ENCODE measurements at regions not wholly inside any gene's neighbourhood (a gene's known extent, or its start where the extent isn't known, plus 50 kb on each side); places are given as distances from the start of the nearest gene placed in this dataset.

- Mint-ChIP-seq H3K9me3 (peaks cover 44% of the 10 kb centered on the region), H3K27me3 (ENCODE audit: insufficient read depth, low read depth, poor library complexity) (peaks cover 2% of the 10 kb centered on the region), H3K4me3 (no peak overlapping the region), H3K4me1 (no peaks in the 10 kb centered on the region; the same call in 2 of the 3 replicates), H3K36me3 (ENCODE audit: low read depth) (no peaks in the 10 kb centered on the region), H3K27ac (no peak overlapping the region)
- Histone ChIP-seq H3K4me3 (no peak overlapping the region), H3K4me1 (ENCODE audit: insufficient read depth) (no peaks in the 10 kb centered on the region), H4K20me1 (replicated peaks; ENCODE audit: insufficient read depth) (no peaks in the 10 kb centered on the region), H3K27me3 (ENCODE audit: insufficient read depth) (no peaks in the 10 kb centered on the region), H3K79me2 (replicated peaks; ENCODE audit: insufficient read depth) (no peaks in the 10 kb centered on the region), H3K4me2 (no peak overlapping the region), H3K36me3 (ENCODE audit: insufficient read depth) (no peaks in the 10 kb centered on the region), H2AFZ (no peak overlapping the region), H3K9me2 (ENCODE audit: insufficient read depth) (no peaks in the 10 kb centered on the region), H3F3A (replicated peaks; ENCODE audit: low read depth) (no peaks in the 10 kb centered on the region), H3K27ac (ENCODE audit: low read depth) (no peak overlapping the region)
- TF ChIP-seq EZH2 (IDR thresholded peaks at IDR 0.05; ENCODE audit: low read depth, unreplicated experiment): no peak
- no peak for TF ChIP-seq NANOG (IDR thresholded peaks at IDR 0.05; ENCODE audit: borderline replicate concordance)
- TF ChIP-seq CREB1 (CRISPR knock-in tag; IDR thresholded peaks at IDR 0.05; ENCODE audit: low read depth): no peak
- no peak for TF ChIP-seq EZH2phosphoT487 (IDR thresholded peaks at IDR 0.05; ENCODE audit: unreplicated experiment)
- no peak for TF ChIP-seq ZNF114 (CRISPR knock-in tag; IDR thresholded peaks at IDR 0.05)
- TF ChIP-seq STAT1 (IDR thresholded peaks at IDR 0.05; ENCODE audit: unreplicated experiment): no peak
- no peak for TF ChIP-seq REST (IDR thresholded peaks at IDR 0.05; ENCODE audit: unreplicated experiment)
- TF ChIP-seq ETS1 (IDR thresholded peaks at IDR 0.05): no peak
- no peak for TF ChIP-seq JUNB (IDR thresholded peaks at IDR 0.05; ENCODE audit: unreplicated experiment)
- no peak for TF ChIP-seq ZNF462 (CRISPR knock-in tag; IDR thresholded peaks at IDR 0.05)
- no peak for TF ChIP-seq CTCF (conservative IDR thresholded peaks at IDR 0.05; ENCODE audit: low read depth in 2 of 2)
- no peak for TF ChIP-seq POLR2AphosphoS5 (IDR thresholded peaks at IDR 0.05; ENCODE audit: low read depth)
- no peak for DNase-seq (ENCODE audit: low spot score)
- no peak for ATAC-seq
Observed at GRCh38 chr21:24935991-24936390, 671.3 kb downstream of the MRPL39 start.

Data from GM23338 (cell line).